ENCODE measurements at regions not wholly inside any gene's neighbourhood (a gene's known extent, or its start where the extent isn't known, plus 50 kb on each side); places are given as distances from the start of the nearest gene placed in this dataset.

DNA sequence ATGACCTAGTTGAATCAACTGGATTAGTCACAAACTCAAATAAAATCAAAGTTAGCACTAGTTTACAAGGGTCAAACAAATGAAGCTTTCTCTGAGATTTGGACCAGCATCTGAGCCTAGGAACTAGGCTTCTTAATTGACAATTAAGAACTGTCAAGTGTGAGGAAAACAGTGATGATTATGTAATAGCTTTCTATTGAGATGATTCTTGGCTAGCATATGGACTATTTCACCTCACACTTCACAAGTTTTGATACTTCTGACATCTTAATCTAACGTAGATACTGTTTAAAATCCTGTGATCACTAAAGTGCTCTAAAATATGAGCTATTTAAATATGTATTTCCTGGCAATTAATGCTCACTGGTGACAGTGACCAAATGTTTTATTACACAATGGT is 542.9 kb downstream of the EFNA5 start:
- TF ChIP-seq, protein P1, sequence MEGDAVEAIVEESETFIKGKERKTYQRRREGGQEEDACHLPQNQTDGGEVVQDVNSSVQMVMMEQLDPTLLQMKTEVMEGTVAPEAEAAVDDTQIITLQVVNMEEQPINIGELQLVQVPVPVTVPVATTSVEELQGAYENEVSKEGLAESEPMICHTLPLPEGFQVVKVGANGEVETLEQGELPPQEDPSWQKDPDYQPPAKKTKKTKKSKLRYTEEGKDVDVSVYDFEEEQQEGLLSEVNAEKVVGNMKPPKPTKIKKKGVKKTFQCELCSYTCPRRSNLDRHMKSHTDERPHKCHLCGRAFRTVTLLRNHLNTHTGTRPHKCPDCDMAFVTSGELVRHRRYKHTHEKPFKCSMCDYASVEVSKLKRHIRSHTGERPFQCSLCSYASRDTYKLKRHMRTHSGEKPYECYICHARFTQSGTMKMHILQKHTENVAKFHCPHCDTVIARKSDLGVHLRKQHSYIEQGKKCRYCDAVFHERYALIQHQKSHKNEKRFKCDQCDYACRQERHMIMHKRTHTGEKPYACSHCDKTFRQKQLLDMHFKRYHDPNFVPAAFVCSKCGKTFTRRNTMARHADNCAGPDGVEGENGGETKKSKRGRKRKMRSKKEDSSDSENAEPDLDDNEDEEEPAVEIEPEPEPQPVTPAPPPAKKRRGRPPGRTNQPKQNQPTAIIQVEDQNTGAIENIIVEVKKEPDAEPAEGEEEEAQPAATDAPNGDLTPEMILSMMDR (IDR thresholded peaks at IDR 0.05; ENCODE audit: extremely low read depth, insufficient read depth, missing control alignments) = no peak
- DNase-seq (ENCODE audit: low spot score) = no peak
- in situ Hi-C loops (cut with MboI; ENCODE audit: low pct_unique_long_range_greater_than_20kb, low sequenced_read_pairs, unreplicated experiment) = no loop called here

GRCh38 chr5:107126341-107126740 is 544.4 kb downstream of the EFNA5 start:
- DNase-seq (ENCODE audit: low spot score) = no peak
- in situ Hi-C loops (cut with MboI; ENCODE audit: low pct_unique_long_range_greater_than_20kb, low sequenced_read_pairs, unreplicated experiment) = no loop called here
- TF ChIP-seq, protein P1 (IDR thresholded peaks at IDR 0.05; ENCODE audit: extremely low read depth, insufficient read depth, missing control alignments) = no peak

DNA sequence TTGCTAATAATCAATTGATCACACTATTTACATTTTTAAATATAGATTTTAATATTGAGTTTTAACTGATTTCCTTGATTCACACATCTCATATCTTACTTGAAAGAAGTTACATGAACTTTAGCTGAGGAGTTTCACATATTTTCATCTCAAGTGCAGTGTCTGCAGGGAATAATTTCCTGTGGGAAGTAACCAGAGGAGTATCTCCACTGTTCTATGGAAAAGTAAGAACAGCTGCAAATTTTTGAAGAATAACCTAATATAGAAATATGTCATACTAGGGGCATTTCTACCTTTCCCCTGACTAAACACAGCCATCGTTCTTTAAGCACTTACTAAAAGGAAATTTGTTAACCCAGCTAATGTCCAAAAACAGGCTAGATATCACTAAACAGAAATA is 546.4 kb downstream of the EFNA5 start:
- TF ChIP-seq, protein P1 (IDR thresholded peaks at IDR 0.05; ENCODE audit: extremely low read depth, insufficient read depth, missing control alignments) = no peak
- in situ Hi-C loops (cut with MboI; ENCODE audit: low pct_unique_long_range_greater_than_20kb, low sequenced_read_pairs, unreplicated experiment) = no loop called here
- no peak for DNase-seq (ENCODE audit: low spot score)

- DNase-seq (ENCODE audit: low spot score) = no peak
- TF ChIP-seq, protein P1 (IDR thresholded peaks at IDR 0.05; ENCODE audit: extremely low read depth, insufficient read depth, missing control alignments) = no peak
- in situ Hi-C loops (cut with MboI; ENCODE audit: low pct_unique_long_range_greater_than_20kb, low sequenced_read_pairs, unreplicated experiment) = no loop called here
Measured at GRCh38 chr5:107123014-107123413, 547.7 kb downstream of the EFNA5 start.

DNA sequence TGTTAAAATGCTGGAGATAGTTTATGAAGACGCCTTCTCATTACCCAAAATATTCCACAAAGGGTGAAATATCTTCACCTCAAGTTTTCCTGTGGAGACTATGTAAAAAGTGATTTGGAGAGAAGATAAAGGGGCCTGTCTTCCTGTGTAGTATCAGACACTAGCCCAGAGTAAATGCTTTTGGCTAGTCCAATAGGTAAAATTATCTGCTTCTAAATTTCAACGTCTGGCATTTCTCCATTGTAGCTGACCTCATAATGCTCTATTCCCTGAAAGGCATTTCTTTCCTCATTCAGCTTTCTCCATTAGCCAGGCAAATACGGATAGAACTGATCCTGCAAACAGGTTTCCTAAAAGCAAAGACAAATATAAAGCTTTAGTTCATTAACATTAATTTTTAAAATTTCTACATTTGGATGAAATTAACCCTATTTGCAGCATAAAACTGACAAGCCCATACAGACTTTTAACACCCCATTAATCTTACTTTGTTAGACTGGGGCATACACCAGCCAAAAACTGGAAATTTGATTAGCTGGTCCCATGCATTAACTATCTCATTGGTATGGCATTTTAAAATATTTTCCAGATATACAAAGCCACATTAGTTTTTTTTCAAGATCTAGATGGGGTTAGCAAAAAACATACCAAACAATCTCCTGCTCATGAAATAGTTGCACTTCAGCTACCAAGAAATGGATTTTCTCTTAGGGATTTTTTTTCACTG is 548.8 kb downstream of the EFNA5 start:
- no peak for DNase-seq (ENCODE audit: low spot score)
- in situ Hi-C loops (cut with MboI; ENCODE audit: low pct_unique_long_range_greater_than_20kb, low sequenced_read_pairs, unreplicated experiment) = no loop called here
- TF ChIP-seq, protein P1 (IDR thresholded peaks at IDR 0.05; ENCODE audit: extremely low read depth, insufficient read depth, missing control alignments) = no peak

- DNase-seq (ENCODE audit: low spot score) = no peak
- in situ Hi-C loops (cut with MboI; ENCODE audit: low pct_unique_long_range_greater_than_20kb, low sequenced_read_pairs, unreplicated experiment) = no loop called here
- TF ChIP-seq, protein P1 (IDR thresholded peaks at IDR 0.05; ENCODE audit: extremely low read depth, insufficient read depth, missing control alignments) = no peak
Measured at GRCh38 chr5:107119656-107120055, 551.1 kb downstream of the EFNA5 start.
